IMR-90 (cell line): ENCODE measurements at regions not wholly inside any gene's neighbourhood (a gene's known extent, or its start where the extent isn't known, plus 50 kb on each side); places are given as distances from the start of the nearest gene placed in this dataset.

Source experiments
- BHLHE40 ChIP-seq: fragments of 150-350 bp; IDR thresholded peaks from 2 replicates; pipeline ENCODE4 v1.6.1; 2016; ENCODE audit warnings: mild to moderate bottlenecking, low read depth, low read length
- CEBPB ChIP-seq: IDR thresholded peaks from 2 replicates; pipeline ENCODE4 v1.6.1; 2012; ENCODE audit warnings: low read depth, low read length, improper control_type of control experiment
- CHD1 ChIP-seq: IDR thresholded peaks from 2 replicates; pipeline ENCODE4 v1.6.1; 2012; ENCODE audit warnings: low read depth, low read length, improper control_type of control experiment
- FOS ChIP-seq: fragments of 150-350 bp; IDR thresholded peaks from 2 replicates; pipeline ENCODE4 v1.6.1; 2016; ENCODE audit warnings: low read depth, low read length
- MAZ ChIP-seq: IDR thresholded peaks from 2 replicates; pipeline ENCODE4 v1.6.1; 2012; ENCODE audit warnings: low read depth, mild to moderate bottlenecking, low read length, improper control_type of control experiment, moderate library complexity, borderline replicate concordance
- MXI1 ChIP-seq: IDR thresholded peaks from 2 replicates; pipeline ENCODE4 v1.6.1; 2012; ENCODE audit warnings: low read depth, mild to moderate bottlenecking, low read length, moderate library complexity, borderline replicate concordance
- POLR2A ChIP-seq: IDR thresholded peaks from 2 replicates; pipeline ENCODE4 v1.6.1; 2012; ENCODE audit warnings: mild to moderate bottlenecking, low read depth, low read length
- RAD21 ChIP-seq: IDR thresholded peaks from 2 replicates; pipeline ENCODE4 v1.6.1; 2012; ENCODE audit warnings: low read length, improper control_type of control experiment
- TF ChIP-seq, protein P1 (sequence below): conservative IDR thresholded peaks from 2 replicates; pipeline ENCODE4 v1.5.1; 2012; ENCODE audit warnings: mild to moderate bottlenecking, low read depth, low read length, improper control_type of control experiment
- TF ChIP-seq, protein P2 (sequence below): fragments of 150-350 bp; IDR thresholded peaks from 2 replicates; pipeline ENCODE4 v1.6.1; 2016; ENCODE audit warnings: low read depth, mild to moderate bottlenecking, low read length, moderate library complexity, borderline replicate concordance
- TF ChIP-seq, protein P3 (sequence below): fragments of 150-350 bp; IDR thresholded peaks from 2 replicates; pipeline ENCODE4 v1.6.1; 2017; ENCODE audit warnings: mild to moderate bottlenecking, antibody characterized with exemption, low read length, low read depth

- TF ChIP-seq RAD21 (no peak), CHD1 (no peak), MAZ (no peak), POLR2A (no peak), CEBPB (no peak), FOS (no peak), BHLHE40 (no peak), MXI1 (no peak)
- TF ChIP-seq, protein P1, sequence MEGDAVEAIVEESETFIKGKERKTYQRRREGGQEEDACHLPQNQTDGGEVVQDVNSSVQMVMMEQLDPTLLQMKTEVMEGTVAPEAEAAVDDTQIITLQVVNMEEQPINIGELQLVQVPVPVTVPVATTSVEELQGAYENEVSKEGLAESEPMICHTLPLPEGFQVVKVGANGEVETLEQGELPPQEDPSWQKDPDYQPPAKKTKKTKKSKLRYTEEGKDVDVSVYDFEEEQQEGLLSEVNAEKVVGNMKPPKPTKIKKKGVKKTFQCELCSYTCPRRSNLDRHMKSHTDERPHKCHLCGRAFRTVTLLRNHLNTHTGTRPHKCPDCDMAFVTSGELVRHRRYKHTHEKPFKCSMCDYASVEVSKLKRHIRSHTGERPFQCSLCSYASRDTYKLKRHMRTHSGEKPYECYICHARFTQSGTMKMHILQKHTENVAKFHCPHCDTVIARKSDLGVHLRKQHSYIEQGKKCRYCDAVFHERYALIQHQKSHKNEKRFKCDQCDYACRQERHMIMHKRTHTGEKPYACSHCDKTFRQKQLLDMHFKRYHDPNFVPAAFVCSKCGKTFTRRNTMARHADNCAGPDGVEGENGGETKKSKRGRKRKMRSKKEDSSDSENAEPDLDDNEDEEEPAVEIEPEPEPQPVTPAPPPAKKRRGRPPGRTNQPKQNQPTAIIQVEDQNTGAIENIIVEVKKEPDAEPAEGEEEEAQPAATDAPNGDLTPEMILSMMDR: no peak
- TF ChIP-seq, protein P2, sequence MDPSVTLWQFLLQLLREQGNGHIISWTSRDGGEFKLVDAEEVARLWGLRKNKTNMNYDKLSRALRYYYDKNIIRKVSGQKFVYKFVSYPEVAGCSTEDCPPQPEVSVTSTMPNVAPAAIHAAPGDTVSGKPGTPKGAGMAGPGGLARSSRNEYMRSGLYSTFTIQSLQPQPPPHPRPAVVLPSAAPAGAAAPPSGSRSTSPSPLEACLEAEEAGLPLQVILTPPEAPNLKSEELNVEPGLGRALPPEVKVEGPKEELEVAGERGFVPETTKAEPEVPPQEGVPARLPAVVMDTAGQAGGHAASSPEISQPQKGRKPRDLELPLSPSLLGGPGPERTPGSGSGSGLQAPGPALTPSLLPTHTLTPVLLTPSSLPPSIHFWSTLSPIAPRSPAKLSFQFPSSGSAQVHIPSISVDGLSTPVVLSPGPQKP: no peak
- TF ChIP-seq, protein P3, sequence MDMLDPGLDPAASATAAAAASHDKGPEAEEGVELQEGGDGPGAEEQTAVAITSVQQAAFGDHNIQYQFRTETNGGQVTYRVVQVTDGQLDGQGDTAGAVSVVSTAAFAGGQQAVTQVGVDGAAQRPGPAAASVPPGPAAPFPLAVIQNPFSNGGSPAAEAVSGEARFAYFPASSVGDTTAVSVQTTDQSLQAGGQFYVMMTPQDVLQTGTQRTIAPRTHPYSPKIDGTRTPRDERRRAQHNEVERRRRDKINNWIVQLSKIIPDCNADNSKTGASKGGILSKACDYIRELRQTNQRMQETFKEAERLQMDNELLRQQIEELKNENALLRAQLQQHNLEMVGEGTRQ: no peak
Observed at GRCh38 chr2:505941-506340, 171.3 kb downstream of the TMEM18 start.
